ENCODE measurements at regions not wholly inside any gene's neighbourhood (a gene's known extent, or its start where the extent isn't known, plus 50 kb on each side); places are given as distances from the start of the nearest gene placed in this dataset.

DNA sequence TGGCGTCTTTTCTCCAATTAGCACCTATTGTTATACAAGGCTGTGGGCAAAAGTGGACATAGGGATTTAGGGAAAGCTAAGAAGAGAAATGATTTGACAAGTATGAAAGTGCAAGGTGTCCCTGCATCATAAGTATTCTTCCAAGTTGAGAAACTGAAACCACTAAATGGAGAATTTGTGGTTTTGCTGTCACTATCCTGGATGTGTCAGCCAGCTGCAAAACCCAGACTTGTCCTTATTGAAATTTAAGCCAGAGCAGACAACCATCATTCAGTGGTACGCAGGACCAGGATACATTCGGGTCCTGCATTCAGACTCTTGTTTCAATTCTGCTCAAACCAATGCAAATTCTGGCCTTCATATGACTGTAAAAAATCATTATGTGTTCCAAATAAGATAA is 384.8 kb upstream of the TGFBR2 start:
- peak; percentile 20 for DNase-seq (ENCODE audit: low spot score)

DNA sequence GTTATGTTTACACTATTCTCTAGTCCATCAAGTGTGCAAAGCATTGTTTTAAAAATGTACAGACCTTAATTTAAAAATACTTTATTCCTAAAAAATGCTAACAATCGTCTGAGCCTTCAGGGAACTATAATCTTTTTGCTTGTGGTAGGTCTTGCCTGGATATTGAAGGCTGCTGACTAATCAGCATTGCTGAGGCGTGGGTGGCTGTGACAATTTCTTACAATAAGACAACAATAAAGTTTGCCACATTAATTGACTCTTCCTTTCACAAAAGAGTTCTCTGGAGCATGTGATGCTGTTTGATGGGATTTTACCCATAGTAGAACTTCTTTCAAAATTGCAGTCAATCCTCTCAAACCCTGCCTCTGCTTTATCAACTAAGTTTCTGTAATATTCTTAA is 384.0 kb upstream of the TGFBR2 start:
- DNase-seq (ENCODE audit: low spot score): no peak

DNA sequence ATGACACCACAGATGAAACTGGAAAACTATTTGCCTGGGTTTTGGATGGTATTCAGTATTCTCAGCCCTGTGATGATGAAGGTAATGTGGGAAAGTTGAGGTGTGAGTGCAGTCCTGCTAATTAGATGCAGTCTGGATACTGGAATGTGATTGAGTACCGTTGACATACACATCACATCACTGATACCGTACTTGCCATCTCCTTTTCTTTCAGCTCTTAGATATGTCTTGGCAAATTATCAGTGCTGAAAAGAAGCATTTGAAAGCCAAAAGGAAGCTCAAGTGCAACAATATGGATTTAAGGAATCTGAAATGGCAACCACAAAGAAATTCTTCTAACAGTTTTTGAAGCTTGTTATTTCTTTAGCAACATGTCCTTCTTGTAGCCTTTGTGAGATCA is 381.4 kb upstream of the TGFBR2 start:
- DNase-seq (ENCODE audit: low spot score): no peak

DNA sequence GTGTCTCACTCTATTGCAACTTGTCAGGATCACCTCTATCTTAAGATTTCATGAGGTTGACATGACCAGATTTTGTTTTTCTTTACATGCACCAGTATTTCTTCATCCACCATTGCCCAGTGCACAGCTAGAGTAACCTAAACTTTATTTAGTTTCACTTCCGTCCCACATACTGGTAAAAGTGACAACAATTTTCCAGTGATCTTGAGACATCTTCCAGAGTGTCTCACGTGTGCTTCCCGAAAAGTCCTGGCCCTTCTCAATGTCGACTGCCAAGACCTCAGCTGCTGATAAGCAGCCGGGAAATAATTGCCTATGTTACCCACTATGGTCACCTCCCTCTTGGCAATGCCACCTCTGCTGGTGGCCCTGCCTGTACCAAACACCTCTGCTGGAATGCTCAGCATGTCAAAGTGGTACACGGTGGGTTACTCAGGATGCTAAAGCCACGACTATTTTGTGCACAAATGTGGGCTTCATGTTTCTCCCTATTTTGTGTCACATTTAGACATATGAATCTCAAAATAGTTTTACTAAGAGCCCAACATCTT is 379.7 kb upstream of the TGFBR2 start:
- no peak for DNase-seq (ENCODE audit: low spot score)

DNA sequence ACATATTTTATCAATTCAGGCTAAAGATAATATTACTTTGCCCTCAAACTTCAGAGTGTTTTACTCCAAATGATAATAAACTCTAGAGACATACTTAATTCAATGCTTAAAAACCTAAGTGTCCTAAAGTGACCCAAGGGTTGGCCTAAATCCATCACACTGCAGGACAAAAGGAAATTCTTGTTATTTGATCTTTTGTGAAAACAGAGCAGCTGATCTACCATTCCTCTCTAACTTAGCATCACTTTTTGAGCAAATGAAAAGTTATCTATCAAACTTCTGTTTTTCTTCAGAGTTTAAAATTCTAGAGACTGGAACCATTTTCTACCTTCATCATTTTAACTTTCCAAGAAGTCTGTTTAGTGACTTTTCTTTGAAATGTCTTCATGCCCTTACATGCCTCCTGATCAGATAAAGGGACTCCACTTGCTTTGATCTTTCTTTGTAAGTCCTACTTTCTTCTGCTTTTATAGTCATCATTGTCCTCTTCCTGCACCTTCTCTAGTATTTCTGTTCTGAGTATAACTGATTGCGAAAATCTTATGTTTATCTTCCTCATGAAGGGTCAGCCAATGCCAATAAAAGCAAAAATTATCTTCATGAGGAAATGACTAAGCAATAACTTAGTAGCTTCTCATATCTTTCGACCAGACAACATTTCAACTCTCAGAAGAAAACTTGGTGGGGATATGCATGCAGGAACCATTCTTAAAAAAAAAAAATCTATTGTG is 378.7 kb upstream of the TGFBR2 start:
- peak; percentile 41 for DNase-seq (ENCODE audit: low spot score)

DNA sequence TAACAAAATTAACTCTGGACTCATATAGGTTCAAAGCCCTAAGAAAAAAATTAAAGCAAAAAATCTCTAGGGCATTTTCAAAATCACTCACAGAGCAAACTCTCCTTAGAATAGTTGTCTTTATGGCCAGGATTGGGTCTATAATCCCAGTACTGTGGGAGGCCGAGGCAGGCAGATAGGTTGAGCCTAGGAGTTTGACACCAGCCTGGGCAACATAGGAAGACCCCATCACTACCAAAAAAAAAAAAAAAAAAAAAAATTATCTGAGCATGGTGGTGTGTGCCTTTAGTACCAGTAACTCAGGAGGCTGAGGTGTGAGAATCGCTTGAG is 378.1 kb upstream of the TGFBR2 start:
- no peak for DNase-seq (ENCODE audit: low spot score)

DNA sequence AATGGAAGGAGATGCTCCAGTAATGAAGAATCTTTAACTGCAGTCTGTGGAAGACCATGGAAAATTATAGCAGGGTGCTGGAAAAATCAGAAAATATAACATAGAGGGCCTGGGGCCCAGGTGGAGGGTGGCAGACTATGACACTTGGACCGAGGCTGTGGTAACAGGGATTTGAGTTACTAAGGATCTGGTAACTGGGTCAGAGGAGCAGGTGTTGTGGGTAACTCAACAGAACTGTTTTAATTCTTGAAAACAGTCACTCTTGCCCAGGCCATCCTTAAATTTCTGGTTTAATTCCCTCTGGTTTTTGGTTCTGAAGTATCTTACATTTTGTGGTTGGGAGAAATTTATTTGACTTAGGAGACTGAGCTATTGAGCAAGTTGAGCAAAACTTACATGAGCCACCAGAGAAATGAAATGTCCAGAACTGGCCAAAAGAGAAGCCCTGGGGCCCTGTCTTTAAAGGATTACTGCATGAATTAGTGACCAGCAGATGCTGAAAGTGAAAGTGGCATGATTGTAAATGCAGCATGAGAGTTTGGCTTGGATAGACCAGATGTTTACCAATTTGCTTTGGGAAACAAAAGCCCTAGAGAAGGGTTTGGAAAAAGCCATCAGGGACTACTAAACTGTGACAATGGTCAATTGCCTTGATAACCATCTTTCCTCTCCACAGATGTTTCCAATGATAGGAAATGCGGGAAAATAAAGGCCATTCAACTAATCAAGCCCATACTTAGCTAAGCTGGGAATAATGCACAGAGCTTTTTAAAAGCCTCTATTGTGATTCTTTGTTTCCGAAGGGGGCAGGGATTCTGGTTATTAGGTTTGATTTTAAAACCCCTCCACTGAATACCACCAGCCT is 374.9 kb upstream of the TGFBR2 start:
- DNase-seq (ENCODE audit: low spot score): peak; percentile 54

DNA sequence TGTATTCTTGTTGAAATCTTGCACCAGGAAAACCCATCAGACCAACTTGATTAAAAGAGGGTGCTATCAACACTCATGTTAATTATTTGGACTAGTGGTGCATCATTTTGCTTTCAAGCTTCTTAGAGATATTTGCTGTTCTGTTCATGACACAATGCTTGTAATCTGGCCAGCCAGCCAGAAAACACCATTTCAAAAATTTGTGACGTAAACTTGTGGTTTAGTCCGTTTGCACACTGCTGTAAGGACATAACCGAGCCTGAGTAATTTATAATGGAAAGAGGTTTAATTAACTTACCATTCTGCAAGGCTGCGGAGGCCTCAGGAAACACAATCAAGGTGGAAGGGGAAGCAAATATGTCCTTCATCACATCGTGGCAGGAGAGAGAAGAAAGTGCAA is 374.3 kb upstream of the TGFBR2 start:
- peak; percentile 63 for DNase-seq (ENCODE audit: low spot score)

DNA sequence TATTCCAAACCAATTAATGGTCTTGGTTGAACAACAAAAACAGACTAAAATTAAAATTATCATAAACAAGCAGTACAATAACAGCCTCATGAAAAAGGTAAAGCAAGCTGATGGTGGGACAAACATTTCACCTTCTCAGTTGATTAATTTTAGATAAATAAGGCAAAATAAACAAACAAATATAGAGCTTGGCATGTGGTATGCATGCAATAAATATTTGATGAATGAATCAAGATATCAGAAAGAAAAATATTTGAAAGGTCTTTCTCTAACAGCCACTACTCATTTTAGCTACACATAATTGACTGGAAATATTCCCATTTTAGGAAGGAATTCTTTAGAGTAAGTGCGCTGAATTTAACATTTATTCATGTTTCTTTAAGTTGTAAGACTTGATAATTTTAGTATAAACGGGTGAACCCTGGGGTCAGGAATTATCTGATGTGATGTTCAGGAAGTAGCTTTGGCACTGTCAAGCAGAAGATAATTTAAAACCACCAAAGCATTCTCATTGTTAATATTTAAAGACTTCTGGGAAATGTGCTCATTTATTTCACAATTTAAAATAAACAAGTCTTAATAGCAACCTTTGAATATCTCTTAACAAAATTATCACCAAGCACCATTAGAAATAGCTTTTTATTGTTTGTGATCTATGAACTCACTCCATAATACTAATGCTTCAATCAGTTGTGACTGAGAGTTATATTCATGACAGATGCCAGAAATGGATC is 372.3 kb upstream of the TGFBR2 start:
- DNase-seq (ENCODE audit: low spot score): no peak

DNA sequence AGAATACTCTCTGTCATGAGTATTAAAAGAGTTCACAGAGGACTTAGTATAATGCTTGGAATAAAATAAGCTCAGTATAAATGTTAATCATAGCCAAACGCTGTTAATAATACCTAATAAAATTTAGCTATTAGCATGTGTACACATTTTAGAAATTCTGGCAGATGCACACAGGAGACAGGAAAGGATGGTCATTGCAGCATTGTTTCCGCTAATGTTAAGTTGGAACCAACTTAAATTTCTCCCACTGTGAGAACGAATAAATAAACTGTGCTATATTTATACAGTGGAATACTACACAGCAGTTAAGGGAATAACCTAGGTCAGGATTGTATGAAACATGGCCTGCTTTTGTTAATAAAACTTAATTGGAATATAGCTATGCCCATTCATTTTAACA is 370.4 kb upstream of the TGFBR2 start:
- no peak for DNase-seq (ENCODE audit: low spot score)

DNA sequence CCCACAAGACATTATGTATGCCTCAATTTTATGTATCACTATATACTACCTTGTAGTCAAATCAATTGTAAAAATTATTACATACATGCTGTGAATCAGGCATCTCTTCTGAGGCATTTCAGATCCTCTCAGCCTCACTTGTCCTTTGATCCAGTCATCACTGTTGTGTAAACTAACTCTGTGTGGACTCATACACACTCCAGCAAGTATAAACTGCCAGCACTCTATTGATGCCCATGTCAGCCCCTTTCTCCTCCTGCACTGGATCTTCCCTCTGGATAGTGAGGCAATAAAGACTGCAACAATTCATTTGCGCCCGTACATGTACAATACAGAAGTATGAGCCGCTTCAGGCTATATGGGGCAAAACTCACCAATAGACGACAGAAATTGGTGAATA is 364.7 kb upstream of the TGFBR2 start:
- DNase-seq (ENCODE audit: low spot score): no peak

DNA sequence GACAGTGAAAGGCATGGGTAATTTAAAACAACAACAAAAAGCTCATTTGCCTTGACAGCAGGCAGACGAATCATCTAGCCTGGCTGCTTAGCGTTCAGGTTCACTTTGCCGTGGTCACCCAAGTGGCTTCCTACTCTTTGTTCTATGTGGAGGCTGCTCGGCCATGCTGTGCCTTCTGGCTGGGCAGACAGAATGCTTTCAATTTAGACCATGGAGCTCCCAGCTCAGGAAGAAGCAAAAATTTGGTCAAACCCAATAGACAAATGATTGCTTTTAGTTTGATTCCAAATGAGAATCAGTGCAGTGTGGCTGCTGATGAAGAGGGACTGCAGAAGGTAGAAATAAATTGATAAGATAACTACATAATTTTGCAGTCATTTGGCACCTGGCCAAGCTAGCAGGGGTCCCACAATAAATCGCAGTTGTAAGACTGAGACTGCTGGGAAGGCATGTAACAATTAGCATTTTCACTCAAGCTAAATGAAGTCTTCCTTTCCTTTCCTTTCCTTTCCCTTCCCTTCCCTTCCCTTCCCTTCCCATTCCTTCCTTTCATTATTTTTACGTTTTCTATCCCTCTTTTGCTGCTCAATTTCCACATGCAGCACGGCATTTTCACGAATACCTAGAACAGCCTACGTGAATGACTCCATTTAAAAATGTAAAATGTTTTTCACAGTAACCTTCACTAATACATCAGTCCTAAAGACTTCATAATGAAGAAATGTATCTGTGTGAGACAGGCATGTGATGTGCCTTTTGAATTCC is 360.4 kb upstream of the TGFBR2 start:
- DNase-seq (ENCODE audit: low spot score): no peak

DNA sequence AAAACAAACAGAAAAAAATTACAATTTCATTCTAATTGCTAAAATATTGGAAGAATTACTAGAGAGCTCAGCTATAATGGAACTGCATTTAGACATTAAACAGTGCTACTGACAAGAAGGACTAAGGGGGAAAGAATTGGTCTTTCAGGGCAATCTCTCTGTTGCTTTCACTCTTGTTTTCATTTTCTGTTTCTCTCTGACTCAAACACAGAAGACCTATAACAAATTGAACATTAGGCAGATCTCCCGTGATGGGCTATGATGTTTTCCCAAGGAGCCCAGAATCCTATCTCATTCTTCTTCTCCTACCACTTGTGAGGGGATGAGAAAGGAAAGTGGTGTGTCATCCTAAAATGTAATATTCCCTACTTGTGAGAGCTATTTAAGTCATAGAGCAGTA is 358.0 kb upstream of the TGFBR2 start:
- peak; percentile 11 for DNase-seq (ENCODE audit: low spot score)

DNA sequence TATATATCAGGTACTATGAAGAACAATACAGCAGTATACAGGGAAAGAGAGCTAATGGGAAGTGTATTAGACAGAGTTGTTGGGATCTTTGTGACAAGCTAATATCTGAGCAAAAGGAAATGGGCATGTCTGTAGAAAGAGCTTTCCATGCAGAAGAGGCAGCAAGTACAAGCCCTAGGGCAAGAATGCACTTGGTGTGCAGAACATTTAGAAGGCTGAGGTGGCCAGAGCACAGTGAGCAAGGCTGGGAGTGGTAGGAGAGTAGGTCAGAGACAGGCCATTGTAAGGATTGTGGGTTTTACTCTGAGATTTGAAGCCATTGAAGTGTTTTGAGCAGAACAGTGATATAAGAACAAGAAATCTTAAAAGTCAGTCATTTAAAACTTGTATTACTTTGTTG is 353.9 kb upstream of the TGFBR2 start:
- no peak for DNase-seq (ENCODE audit: low spot score)

DNA sequence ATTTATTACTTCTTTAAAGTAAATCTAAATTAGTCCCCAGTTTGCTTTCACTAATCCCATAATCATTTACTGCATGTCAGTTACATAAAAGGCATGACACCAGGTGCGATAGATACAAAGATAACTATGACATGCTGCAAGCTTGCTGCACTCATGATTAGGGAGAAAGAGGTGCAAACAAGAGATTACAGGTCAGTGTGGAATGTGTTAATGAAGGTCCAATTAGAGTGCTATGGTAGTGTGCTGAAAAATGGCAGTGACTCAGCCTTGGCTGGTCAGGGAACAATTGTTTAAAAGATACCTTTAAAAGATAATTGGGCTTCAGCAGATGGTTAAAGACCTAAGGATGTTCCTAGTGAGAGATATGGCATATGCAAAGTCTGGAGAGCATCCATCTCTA is 352.6 kb upstream of the TGFBR2 start:
- DNase-seq (ENCODE audit: low spot score): no peak

DNA sequence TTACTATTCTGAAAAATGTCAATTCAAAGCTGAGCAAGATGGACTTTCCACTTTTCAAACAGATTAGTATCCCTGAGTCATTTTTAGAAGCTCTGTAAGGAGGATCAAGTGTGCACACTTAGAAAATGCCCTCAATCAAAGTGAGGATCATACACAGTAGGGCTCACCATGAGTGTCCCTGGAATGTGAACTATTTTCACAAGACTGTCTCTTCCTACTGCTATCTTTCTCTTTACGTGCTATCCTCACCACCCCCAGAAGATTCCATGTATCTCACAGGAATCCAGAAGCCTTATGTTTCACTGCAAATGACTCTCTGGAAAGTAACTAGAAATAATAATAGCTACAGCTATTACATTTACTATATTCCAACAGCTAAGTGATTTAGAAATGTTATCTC is 349.9 kb upstream of the TGFBR2 start:
- DNase-seq (ENCODE audit: low spot score): no peak

DNA sequence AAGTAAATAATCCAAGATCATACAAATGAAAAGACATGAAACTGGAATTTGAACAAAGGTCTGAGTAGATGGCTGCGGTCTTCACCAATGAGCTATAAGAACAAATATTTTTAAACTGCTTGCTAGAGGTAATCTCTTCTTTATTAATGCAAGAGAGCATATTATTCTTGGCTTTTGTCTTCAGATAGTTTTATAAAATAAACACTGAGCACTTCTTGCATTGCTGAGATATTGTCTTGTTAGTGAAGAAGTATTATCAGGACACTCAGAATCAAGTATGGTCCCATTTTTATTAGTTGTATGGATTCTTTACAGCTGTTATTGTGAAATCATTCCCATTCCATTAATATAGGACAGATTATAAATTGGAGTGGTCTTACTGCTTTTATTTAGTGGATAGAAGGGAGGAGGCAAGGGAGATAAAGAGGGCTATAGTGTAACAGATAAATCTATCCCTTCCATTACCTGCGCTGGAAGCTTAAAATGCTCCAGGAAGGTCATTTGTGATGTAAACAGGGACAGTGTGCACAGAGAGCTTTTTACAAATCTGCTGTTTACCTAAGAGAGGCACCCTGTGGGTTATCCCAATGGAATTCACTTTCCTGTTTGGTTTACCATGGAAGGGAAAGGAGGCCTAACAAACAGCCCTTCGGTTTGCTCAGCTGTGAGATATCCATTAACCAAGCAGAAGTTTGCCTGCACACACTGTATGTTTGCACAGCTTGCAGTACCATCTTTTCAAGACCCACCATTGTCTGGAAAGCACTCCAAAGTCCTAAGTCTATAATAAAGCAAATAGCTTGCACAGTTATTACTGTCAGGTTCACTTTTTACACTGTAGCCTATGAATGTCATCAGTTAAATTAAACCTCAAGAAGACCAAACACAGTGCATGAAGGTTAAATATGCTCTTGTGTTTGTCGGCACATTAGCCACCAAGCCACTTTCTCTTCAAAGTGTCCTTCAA is 347.7 kb upstream of the TGFBR2 start:
- no peak for DNase-seq (ENCODE audit: low spot score)

DNA sequence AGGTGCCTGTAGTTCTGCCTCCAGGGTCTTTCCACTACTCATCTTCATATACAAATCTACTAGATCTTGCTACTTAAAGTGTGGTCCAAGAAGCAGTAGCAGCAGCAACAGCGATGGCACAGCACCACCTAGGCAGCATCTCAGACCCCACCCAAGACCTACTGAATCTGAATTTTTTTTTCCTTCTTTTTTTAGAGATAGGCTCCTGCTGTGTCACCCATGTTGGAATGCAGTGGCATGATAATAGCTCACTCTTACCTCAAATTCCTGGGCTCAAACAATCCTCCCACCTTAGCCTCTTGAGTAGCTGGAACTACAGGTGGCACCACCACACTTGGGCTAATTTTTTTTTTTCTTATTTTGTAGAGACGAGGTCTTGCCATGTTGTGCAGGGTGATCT is 346.7 kb upstream of the TGFBR2 start:
- DNase-seq (ENCODE audit: low spot score): no peak

DNA sequence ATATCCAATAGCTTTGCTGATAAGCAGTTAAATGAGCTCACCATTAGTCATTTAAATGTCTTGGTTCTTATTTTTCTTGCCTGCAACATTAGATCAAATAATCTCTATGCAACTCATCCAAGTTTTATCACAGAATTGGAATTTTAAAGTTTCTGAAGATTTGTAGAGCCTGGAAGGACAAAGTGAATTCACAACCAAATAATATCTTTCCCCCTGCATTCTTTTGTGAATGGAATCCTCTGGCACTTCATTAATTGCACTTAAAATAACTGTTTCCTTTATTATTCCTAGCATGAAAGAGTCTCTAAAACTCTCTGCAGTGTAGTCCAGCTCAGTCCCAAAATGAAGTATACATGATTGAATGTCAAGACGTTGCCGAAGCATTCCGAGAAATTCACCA is 345.6 kb upstream of the TGFBR2 start:
- peak; percentile 10 for DNase-seq (ENCODE audit: low spot score)

DNA sequence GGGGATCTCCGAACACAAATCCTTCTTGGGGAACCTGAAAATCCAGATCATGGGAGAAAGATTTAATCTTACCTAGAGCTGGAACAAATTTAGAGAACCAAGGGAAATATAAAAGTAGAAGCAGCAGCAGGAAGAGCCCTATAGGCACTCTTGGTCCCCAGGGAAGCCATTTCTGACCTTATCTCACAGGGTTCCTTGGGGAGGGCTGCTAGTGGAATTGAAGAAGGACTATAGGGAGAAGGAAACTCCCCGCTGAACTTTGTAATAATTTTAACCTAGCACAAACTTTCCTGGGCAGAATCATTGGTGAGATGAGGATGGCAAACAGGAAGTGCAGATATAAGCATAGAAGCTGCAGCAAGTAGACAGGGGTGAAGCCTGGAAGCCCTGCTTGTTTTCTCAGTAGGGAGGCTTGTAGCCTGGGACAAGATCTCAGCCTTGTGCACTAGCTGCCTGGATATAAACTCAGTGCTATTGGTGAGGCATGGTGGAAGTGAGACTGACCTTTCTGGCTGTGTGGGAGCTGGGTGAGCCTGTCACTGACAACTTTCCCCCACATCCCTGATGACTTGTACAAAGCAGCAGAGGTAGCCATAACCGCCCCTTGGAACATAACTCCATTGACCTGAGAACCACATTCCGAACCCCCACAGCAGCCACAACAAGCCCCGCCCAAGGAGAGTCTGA is 343.0 kb upstream of the TGFBR2 start:
- no peak for DNase-seq (ENCODE audit: low spot score)

Measured in AG20443 (cell line).